GM12878 (cell line): ENCODE measurements at regions not wholly inside any gene's neighbourhood (a gene's known extent, or its start where the extent isn't known, plus 50 kb on each side); places are given as distances from the start of the nearest gene placed in this dataset.

Experiments used
- BCL3 ChIP-seq: IDR thresholded peaks from 2 replicates; pipeline ENCODE4 v1.6.1; 2011; ENCODE audit warnings: borderline replicate concordance, low read depth, mild to moderate bottlenecking, moderate library complexity, low read length; ENCODE audit not compliant: insufficient read depth, poor library complexity, severe bottlenecking
- BRCA1 ChIP-seq: IDR thresholded peaks from 2 replicates; pipeline ENCODE4 v1.6.1; 2011; ENCODE audit warnings: low read depth, low read length, improper control_type of control experiment
- CBFB ChIP-seq: IDR thresholded peaks from 2 replicates; pipeline ENCODE4 v1.6.1; 2016; ENCODE audit warnings: antibody characterized with exemption, low read depth
- CEBPZ ChIP-seq: fragments of 150-350 bp; IDR thresholded peaks from 2 replicates; pipeline ENCODE4 v1.6.1; 2016; ENCODE audit warnings: low read depth, low read length
- DPF2 ChIP-seq: fragments of 450-650 bp; IDR thresholded peaks from 2 replicates; pipeline ENCODE4 v1.6.1; 2017; ENCODE audit warnings: mild to moderate bottlenecking
- GABPA ChIP-seq: IDR thresholded peaks from 2 replicates; pipeline ENCODE4 v1.6.1; 2014; ENCODE audit warnings: antibody characterized with exemption, low read depth, mild to moderate bottlenecking, inconsistent platforms
- NFYB ChIP-seq: IDR thresholded peaks from 2 replicates; pipeline ENCODE4 v1.6.1; 2011; ENCODE audit warnings: low read depth, mild to moderate bottlenecking, low read length, improper control_type of control experiment, moderate library complexity; ENCODE audit not compliant: insufficient read depth
- NR2C1 ChIP-seq: fragments of 450-650 bp; IDR thresholded peaks from 2 replicates; pipeline ENCODE4 v1.6.1; 2017; ENCODE audit warnings: antibody characterized with exemption, mild to moderate bottlenecking, moderate library complexity
- NR2F1 ChIP-seq: fragments of 450-650 bp; conservative IDR thresholded peaks from 2 replicates; pipeline ENCODE4 v1.6.1; 2017; ENCODE audit warnings: mild to moderate bottlenecking
- PAX5 ChIP-seq: IDR thresholded peaks from 2 replicates; pipeline ENCODE4 v1.6.1; 2011; ENCODE audit warnings: low read depth, low read length, borderline replicate concordance
- PAX8 ChIP-seq: fragments of 450-650 bp; IDR thresholded peaks from 2 replicates; pipeline ENCODE4 v1.6.1; 2017; ENCODE audit warnings: mild to moderate bottlenecking, moderate library complexity
- POU2F2 ChIP-seq: IDR thresholded peaks from 3 replicates; pipeline ENCODE4 v1.6.1; 2011; ENCODE audit warnings: low read depth, mild to moderate bottlenecking, low read length, borderline replicate concordance
- RAD51 ChIP-seq: fragments of 450-650 bp; IDR thresholded peaks from 2 replicates; pipeline ENCODE4 v1.6.1; 2016; ENCODE audit warnings: moderate library complexity, mild to moderate bottlenecking, inconsistent platforms
- RCOR1 ChIP-seq: conservative IDR thresholded peaks from 2 replicates; pipeline ENCODE4 v1.6.1; 2012; ENCODE audit warnings: low read depth, low read length, improper control_type of control experiment
- RELA ChIP-seq: fragments of 450-650 bp; IDR thresholded peaks from 2 replicates; pipeline ENCODE4 v1.8.0; 2014; ENCODE audit warnings: borderline replicate concordance; ENCODE audit not compliant: partially characterized antibody
- SIX5 ChIP-seq: IDR thresholded peaks from 2 replicates; pipeline ENCODE4 v1.6.1; 2011; ENCODE audit warnings: mild to moderate bottlenecking, low read depth, low read length, moderate library complexity; ENCODE audit not compliant: severe bottlenecking
- SREBF2 ChIP-seq: IDR thresholded peaks from 2 replicates; pipeline ENCODE4 v1.6.1; 2012; ENCODE audit warnings: mild to moderate bottlenecking, low read length
- SUZ12 ChIP-seq: fragments of 200-600 bp; sonication (generic); IDR thresholded peaks from one replicate; pipeline ENCODE4 v1.6.1; 2018; ENCODE audit warnings: antibody characterized with exemption, mild to moderate bottlenecking; ENCODE audit not compliant: unreplicated experiment
- TCF7 ChIP-seq: IDR thresholded peaks from 2 replicates; pipeline ENCODE4 v1.6.1; 2014; ENCODE audit warnings: antibody characterized with exemption, borderline replicate concordance
- ZNF217 ChIP-seq: fragments of 450-650 bp; IDR thresholded peaks from 2 replicates; pipeline ENCODE4 v1.6.1; 2017; ENCODE audit warnings: antibody characterized with exemption, mild to moderate bottlenecking
- ZNF274 ChIP-seq: IDR thresholded peaks from one replicate; pipeline ENCODE4 v1.8.0; 2011; ENCODE audit not compliant: insufficient read length, insufficient read depth
- ZZZ3 ChIP-seq: IDR thresholded peaks from 2 replicates; pipeline ENCODE4 v1.6.1; 2011; ENCODE audit warnings: low read depth; ENCODE audit not compliant: control insufficient read depth, insufficient read length
- TF ChIP-seq, protein P1 (sequence below): fragments of 450-650 bp; IDR thresholded peaks from 2 replicates; pipeline ENCODE4 v1.6.1; 2016; ENCODE audit warnings: mild to moderate bottlenecking
- TF ChIP-seq, protein P2 (sequence below): IDR thresholded peaks from 2 replicates; pipeline ENCODE4 v1.6.1; 2011; ENCODE audit warnings: low read depth, mild to moderate bottlenecking, low read length, moderate library complexity, borderline replicate concordance; ENCODE audit errors: extremely low read depth
- TF ChIP-seq, protein P3 (sequence below): fragments of 450-650 bp; IDR thresholded peaks from 2 replicates; pipeline ENCODE4 v1.6.1; 2017; ENCODE audit warnings: mild to moderate bottlenecking

GRCh38 chr14:105852378-105853088, 326.1 kb downstream of the TMEM121 start (continued):
- TF ChIP-seq SREBF2 (no peak), TCF7 (no peak), CBFB (no peak), GABPA (no peak), PAX5 (peak; percentile 80; the same call in 1 of the 2 replicates), DPF2 (no peak), CEBPZ (no peak), SIX5 (no peak), BCL3 (no peak), NFYB (no peak), ZZZ3 (no peak), PAX8 (no peak), BRCA1 (no peak), NR2C1 (no peak), POU2F2 (peak; percentile 68; the same call in 1 of the 3 replicates), RAD51 (no peak), RCOR1 (no peak), ZNF274 (no peak), ZNF217 (no peak), SUZ12 (no peak), NR2F1 (no peak), RELA (no peak)
- TF ChIP-seq, protein P1, sequence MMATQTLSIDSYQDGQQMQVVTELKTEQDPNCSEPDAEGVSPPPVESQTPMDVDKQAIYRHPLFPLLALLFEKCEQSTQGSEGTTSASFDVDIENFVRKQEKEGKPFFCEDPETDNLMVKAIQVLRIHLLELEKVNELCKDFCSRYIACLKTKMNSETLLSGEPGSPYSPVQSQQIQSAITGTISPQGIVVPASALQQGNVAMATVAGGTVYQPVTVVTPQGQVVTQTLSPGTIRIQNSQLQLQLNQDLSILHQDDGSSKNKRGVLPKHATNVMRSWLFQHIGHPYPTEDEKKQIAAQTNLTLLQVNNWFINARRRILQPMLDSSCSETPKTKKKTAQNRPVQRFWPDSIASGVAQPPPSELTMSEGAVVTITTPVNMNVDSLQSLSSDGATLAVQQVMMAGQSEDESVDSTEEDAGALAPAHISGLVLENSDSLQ: no peak
- TF ChIP-seq, protein P2, sequence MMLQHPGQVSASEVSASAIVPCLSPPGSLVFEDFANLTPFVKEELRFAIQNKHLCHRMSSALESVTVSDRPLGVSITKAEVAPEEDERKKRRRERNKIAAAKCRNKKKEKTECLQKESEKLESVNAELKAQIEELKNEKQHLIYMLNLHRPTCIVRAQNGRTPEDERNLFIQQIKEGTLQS: no peak
- TF ChIP-seq, protein P3, sequence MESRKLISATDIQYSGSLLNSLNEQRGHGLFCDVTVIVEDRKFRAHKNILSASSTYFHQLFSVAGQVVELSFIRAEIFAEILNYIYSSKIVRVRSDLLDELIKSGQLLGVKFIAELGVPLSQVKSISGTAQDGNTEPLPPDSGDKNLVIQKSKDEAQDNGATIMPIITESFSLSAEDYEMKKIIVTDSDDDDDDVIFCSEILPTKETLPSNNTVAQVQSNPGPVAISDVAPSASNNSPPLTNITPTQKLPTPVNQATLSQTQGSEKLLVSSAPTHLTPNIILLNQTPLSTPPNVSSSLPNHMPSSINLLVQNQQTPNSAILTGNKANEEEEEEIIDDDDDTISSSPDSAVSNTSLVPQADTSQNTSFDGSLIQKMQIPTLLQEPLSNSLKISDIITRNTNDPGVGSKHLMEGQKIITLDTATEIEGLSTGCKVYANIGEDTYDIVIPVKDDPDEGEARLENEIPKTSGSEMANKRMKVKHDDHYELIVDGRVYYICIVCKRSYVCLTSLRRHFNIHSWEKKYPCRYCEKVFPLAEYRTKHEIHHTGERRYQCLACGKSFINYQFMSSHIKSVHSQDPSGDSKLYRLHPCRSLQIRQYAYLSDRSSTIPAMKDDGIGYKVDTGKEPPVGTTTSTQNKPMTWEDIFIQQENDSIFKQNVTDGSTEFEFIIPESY: no peak
